ENCODE measurements at regions not wholly inside any gene's neighbourhood (a gene's known extent, or its start where the extent isn't known, plus 50 kb on each side); places are given as distances from the start of the nearest gene placed in this dataset.

DNA sequence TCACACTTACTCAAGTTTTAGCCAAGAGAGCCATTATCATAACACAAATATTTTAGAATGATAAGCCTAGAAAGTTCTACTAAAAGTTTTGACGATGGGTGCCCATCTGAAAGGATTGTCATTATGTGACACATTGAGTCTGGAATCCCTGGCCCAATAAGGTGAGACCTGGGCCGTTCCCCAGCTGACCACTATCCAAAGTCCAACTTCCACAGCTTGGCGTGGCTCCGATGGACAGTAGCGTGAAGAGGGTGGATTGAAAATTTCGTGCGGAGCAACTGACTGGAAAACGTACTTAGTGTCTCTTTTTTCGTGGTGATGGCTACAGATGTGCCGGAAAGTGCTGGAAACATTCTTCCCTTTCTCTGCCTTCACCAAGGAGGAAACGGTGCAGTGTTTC, 439.0 kb upstream of the ZMIZ1 start:
- DNase-seq (ENCODE audit: low read depth in 2 of 2), result no peak
- Histone ChIP-seq H3K9me3 (ENCODE audit: control insufficient read depth, insufficient read depth, low read depth, low read length) (no peaks in the 10 kb centered on the region), H3K27me3 (ENCODE audit: control insufficient read depth, insufficient read depth, low read length) (no peaks in the 10 kb centered on the region), H2AFZ (ENCODE audit: low read length) (no peak overlapping the region), H3K9ac (ENCODE audit: insufficient read depth, low read length) (no peak overlapping the region), H3K27ac (ENCODE audit: insufficient read depth, low read length) (no peak overlapping the region), H3K79me2 (ENCODE audit: control insufficient read depth, insufficient read depth, low read length) (no peaks in the 10 kb centered on the region), H3K36me3 (ENCODE audit: control insufficient read depth, insufficient read depth, low read length) (no peaks in the 10 kb centered on the region), H4K20me1 (ENCODE audit: control insufficient read depth, extremely low read depth, insufficient read depth, low read length) (no peaks in the 10 kb centered on the region), H3K4me3 (replicated peaks in 1 of 4; ENCODE audit: control extremely low read depth in 1 of 4, insufficient read depth in 1 of 4, low read depth in 3 of 4, low read length in 4 of 4) (no peak overlapping the region), H3K4me2 (ENCODE audit: extremely low read depth, insufficient read depth, low read length) (no peak overlapping the region), H3K4me1 (ENCODE audit: control insufficient read depth, extremely low read depth, insufficient read depth, low read length) (peaks cover 3% of the 10 kb centered on the region)
- TF ChIP-seq EZH2 (IDR thresholded peaks at IDR 0.05; ENCODE audit: low read length, missing control alignments), result no peak
- TF ChIP-seq, protein P1, sequence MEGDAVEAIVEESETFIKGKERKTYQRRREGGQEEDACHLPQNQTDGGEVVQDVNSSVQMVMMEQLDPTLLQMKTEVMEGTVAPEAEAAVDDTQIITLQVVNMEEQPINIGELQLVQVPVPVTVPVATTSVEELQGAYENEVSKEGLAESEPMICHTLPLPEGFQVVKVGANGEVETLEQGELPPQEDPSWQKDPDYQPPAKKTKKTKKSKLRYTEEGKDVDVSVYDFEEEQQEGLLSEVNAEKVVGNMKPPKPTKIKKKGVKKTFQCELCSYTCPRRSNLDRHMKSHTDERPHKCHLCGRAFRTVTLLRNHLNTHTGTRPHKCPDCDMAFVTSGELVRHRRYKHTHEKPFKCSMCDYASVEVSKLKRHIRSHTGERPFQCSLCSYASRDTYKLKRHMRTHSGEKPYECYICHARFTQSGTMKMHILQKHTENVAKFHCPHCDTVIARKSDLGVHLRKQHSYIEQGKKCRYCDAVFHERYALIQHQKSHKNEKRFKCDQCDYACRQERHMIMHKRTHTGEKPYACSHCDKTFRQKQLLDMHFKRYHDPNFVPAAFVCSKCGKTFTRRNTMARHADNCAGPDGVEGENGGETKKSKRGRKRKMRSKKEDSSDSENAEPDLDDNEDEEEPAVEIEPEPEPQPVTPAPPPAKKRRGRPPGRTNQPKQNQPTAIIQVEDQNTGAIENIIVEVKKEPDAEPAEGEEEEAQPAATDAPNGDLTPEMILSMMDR (conservative IDR thresholded peaks at IDR 0.05 in 1 of 2, IDR thresholded peaks at IDR 0.05 in 1 of 2; ENCODE audit: low read depth in 1 of 2, low read length in 2 of 2), result no peak

GRCh38 chr10:78630944-78631838, 437.6 kb upstream of the ZMIZ1 start:
- H3K4me3 ChIP-seq (replicated peaks in 1 of 4; ENCODE audit: control extremely low read depth in 1 of 4, insufficient read depth in 1 of 4, low read depth in 3 of 4, low read length in 4 of 4), result no peak overlapping the region
- no peak overlapping the region for H3K4me2 ChIP-seq (ENCODE audit: extremely low read depth, insufficient read depth, low read length)
- no peaks in the 10 kb centered on the region for H4K20me1 ChIP-seq (ENCODE audit: control insufficient read depth, extremely low read depth, insufficient read depth, low read length)
- no peaks in the 10 kb centered on the region for H3K27me3 ChIP-seq (ENCODE audit: control insufficient read depth, insufficient read depth, low read length)
- H3K9me3 ChIP-seq (ENCODE audit: control insufficient read depth, insufficient read depth, low read depth, low read length), result no peaks in the 10 kb centered on the region
- no peak overlapping the region for H2AFZ ChIP-seq (ENCODE audit: low read length)
- H3K79me2 ChIP-seq (ENCODE audit: control insufficient read depth, insufficient read depth, low read length), result no peaks in the 10 kb centered on the region
- DNase-seq (ENCODE audit: low read depth in 2 of 2), result peak; percentile 56 to 84
- peaks cover 3% of the 10 kb centered on the region for H3K4me1 ChIP-seq (ENCODE audit: control insufficient read depth, extremely low read depth, insufficient read depth, low read length)
- no peaks in the 10 kb centered on the region for H3K36me3 ChIP-seq (ENCODE audit: control insufficient read depth, insufficient read depth, low read length)
- no peak overlapping the region for H3K27ac ChIP-seq (ENCODE audit: insufficient read depth, low read length)
- TF ChIP-seq, protein P1 (conservative IDR thresholded peaks at IDR 0.05 in 1 of 2, IDR thresholded peaks at IDR 0.05 in 1 of 2; ENCODE audit: low read depth in 1 of 2, low read length in 2 of 2), result no peak
- TF ChIP-seq EZH2 (IDR thresholded peaks at IDR 0.05; ENCODE audit: low read length, missing control alignments), result no peak
- no peak overlapping the region for H3K9ac ChIP-seq (ENCODE audit: insufficient read depth, low read length)

DNA sequence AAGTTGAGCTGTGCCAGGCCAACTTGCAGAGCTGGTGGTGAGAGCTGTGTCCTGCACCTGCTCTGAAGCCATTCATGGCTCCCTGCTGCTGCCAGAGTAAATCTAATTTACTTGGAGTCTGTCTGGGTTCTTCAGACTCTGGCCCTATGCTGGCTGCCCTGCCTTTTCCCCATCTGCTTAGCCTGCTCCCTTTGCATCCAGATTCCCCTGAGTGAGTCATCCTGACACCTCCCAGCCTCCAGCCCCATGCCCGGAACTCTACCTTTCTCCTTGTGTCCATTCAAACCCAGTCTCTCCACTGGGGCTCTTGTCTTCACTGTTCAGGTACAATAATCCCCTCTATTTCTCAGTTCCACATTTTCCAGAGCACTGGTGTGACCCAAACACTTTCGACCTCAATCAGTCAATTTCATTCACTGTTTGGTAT, 434.4 kb upstream of the ZMIZ1 start:
- Histone ChIP-seq H3K4me1 (ENCODE audit: control insufficient read depth, extremely low read depth, insufficient read depth, low read length) (peaks cover 3% of the 10 kb centered on the region), H4K20me1 (ENCODE audit: control insufficient read depth, extremely low read depth, insufficient read depth, low read length) (no peaks in the 10 kb centered on the region), H3K36me3 (ENCODE audit: control insufficient read depth, insufficient read depth, low read length) (no peaks in the 10 kb centered on the region), H3K79me2 (ENCODE audit: control insufficient read depth, insufficient read depth, low read length) (no peaks in the 10 kb centered on the region), H3K27ac (ENCODE audit: insufficient read depth, low read length) (no peak overlapping the region), H3K9me3 (ENCODE audit: control insufficient read depth, insufficient read depth, low read depth, low read length) (no peaks in the 10 kb centered on the region), H3K4me3 (replicated peaks in 1 of 4; ENCODE audit: control extremely low read depth in 1 of 4, insufficient read depth in 1 of 4, low read depth in 3 of 4, low read length in 4 of 4) (no peak overlapping the region), H2AFZ (ENCODE audit: low read length) (no peak overlapping the region), H3K27me3 (ENCODE audit: control insufficient read depth, insufficient read depth, low read length) (peaks cover 4% of the 10 kb centered on the region), H3K4me2 (ENCODE audit: extremely low read depth, insufficient read depth, low read length) (no peak overlapping the region), H3K9ac (ENCODE audit: insufficient read depth, low read length) (no peak overlapping the region)
- TF ChIP-seq, protein P1 (conservative IDR thresholded peaks at IDR 0.05 in 1 of 2, IDR thresholded peaks at IDR 0.05 in 1 of 2; ENCODE audit: low read depth in 1 of 2, low read length in 2 of 2), result no peak
- TF ChIP-seq EZH2 (IDR thresholded peaks at IDR 0.05; ENCODE audit: low read length, missing control alignments), result no peak
- peak; percentile 39 to 81 for DNase-seq (ENCODE audit: low read depth in 2 of 2)
